HG02678 (cell line): ENCODE measurements at regions not wholly inside any gene's neighbourhood (a gene's known extent, or its start where the extent isn't known, plus 50 kb on each side); places are given as distances from the start of the nearest gene placed in this dataset.

Source experiments
- ATAC-seq: cut with Tn5 transposase; IDR thresholded peaks from one replicate; pipeline ENCODE4 v1.9.1; 2021; ENCODE audit warnings: mild to moderate bottlenecking, moderate library complexity; ENCODE audit not compliant: unreplicated experiment

- ATAC-seq, result no peak
These were observed 560.5 kb downstream of the BCKDHB start for GRCh38 chr6:80667006-80667405.

GRCh38 chr6:80658926-80659325 is 552.5 kb downstream of the BCKDHB start:
- no peak for ATAC-seq

GRCh38 chr6:80647156-80647555 is 540.7 kb downstream of the BCKDHB start:
- ATAC-seq, result no peak

DNA sequence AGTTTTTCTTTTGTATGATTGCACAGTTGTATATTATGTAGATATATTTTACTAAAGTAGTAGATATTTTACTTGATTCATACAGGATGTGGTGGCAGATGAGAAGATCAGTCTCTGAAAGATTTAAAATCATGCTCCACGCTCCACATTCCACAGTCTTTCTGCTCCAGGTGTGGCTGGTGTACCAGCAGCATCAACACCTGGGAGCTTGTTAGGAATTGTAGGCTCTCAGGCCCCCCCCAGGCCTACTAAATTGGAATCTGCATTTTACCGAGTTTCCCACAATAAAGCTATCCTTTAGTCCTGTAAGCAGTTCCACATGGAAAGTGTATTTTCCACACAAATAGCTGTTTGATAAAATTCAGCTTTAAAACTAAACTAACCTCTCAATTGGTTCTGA is 537.4 kb downstream of the BCKDHB start:
- ATAC-seq, result no peak

- no peak for ATAC-seq
These were observed 536.0 kb downstream of the BCKDHB start for GRCh38 chr6:80642452-80642851.

- ATAC-seq, result no peak
These were observed 535.1 kb downstream of the BCKDHB start for GRCh38 chr6:80641591-80641990.

DNA sequence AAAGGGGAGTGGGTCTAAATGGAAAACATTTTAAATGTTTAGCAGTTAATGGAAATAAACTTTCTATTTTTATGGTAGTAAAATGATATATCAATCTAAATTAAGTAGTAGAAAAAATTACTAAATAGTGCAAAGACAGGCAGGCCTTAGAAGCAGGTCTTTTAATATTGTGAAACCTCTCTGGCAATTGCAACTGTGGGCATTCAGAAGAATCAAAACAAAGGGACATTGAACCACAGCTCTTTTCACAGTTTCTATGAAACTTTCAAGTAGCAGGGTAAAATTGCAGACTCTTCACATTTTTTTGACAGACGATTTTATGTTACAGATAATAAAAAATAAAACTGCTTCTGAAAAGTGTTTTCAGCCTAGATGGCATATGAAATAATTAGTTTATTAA is 533.7 kb downstream of the BCKDHB start:
- ATAC-seq, result no peak

GRCh38 chr6:80639181-80639629 is 532.7 kb downstream of the BCKDHB start:
- ATAC-seq, result no peak

GRCh38 chr6:80638213-80639055 is 532.0 kb downstream of the BCKDHB start:
- peak; percentile 86 for ATAC-seq

GRCh38 chr6:80637312-80637711 is 530.8 kb downstream of the BCKDHB start:
- no peak for ATAC-seq

- no peak for ATAC-seq
These were observed 530.2 kb downstream of the BCKDHB start for GRCh38 chr6:80636689-80637088.

DNA sequence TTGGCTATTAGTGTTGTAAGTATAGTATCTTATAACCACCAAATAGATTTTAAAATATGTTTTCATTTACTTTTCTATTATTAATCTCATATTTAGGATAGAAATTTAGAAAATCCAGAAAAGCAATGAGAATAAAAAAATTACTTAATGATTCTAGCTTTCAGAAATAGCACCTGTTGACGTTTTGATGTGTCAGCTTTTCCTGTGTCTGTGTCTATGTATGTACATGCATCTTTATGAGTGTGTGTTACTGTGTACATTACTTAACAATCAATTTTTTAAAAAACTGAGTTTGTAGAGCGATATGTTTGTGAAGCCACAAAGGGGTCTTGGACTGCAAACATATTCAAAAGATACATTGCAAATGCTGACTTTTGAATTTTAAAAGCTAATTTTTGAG is 526.9 kb downstream of the BCKDHB start:
- ATAC-seq, result no peak

GRCh38 chr6:80625405-80625804 is 518.9 kb downstream of the BCKDHB start:
- ATAC-seq, result no peak

- no peak for ATAC-seq
These were observed 516.8 kb downstream of the BCKDHB start for GRCh38 chr6:80623066-80623815.

DNA sequence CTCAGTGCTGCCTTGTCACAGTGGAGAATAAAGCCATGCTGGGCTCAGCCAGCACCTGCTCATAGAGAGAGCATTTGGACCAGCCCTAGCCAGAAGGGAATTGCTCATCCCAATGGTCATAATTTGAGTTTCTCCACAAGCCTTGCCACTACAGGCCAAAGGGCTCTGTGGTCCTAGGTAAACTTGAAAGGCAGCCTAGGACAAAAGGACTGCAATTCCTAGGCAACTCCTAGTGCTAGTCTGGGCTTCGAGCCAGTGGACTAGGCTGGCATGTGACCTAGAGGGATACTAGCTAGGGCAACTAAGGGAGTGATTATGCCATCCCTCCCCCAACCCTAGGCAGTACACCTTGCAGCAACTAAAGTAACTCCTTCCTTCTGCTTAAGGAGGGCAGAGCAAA is 516.2 kb downstream of the BCKDHB start:
- ATAC-seq, result no peak

- ATAC-seq, result no peak
These were observed 512.5 kb downstream of the BCKDHB start for GRCh38 chr6:80618953-80619352.

GRCh38 chr6:80610846-80611245 is 504.4 kb downstream of the BCKDHB start:
- no peak for ATAC-seq

GRCh38 chr6:80608881-80609280 is 502.4 kb downstream of the BCKDHB start:
- no peak for ATAC-seq

- no peak for ATAC-seq
These were observed 501.4 kb downstream of the BCKDHB start for GRCh38 chr6:80607811-80608391.

- ATAC-seq, result peak; percentile 68
These were observed 498.9 kb downstream of the BCKDHB start for GRCh38 chr6:80605165-80605989.

DNA sequence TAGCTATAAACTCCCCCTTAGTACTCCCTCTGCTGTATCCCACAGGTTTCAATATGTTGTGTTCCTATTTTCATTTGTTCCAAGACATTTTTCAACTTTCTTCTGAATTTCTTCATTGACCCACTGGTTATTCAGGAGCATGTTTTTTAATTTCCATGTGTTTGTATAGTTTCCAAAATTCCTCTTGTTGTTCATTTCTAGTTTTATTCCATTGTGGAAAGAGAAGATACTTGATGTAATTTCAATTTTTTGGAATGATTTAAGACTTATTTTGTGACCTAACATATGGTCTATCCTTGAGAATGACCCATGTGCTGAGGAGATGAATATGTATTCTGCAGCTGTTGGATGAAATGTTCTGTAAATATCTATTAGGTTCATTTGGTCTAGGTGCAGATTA is 497.2 kb downstream of the BCKDHB start:
- ATAC-seq, result no peak
